AG09319 (cell line): ENCODE measurements at regions not wholly inside any gene's neighbourhood (a gene's known extent, or its start where the extent isn't known, plus 50 kb on each side); places are given as distances from the start of the nearest gene placed in this dataset.

Experiments
- DNase-seq: peaks from one replicate; pipeline ENCODE4 v3.0.0-alpha.2; 2010; ENCODE audit warnings: low read depth; ENCODE audit errors: extremely low read depth
- CTCF ChIP-seq: IDR thresholded peaks from 2 replicates; pipeline ENCODE4 v1.5.1; 2011; ENCODE audit warnings: low read depth, mild to moderate bottlenecking, inconsistent platforms, low read length, moderate library complexity

- DNase-seq: no peak
- TF ChIP-seq CTCF: no peak
Measured at GRCh38 chr10:81514811-81515210, 360.2 kb upstream of the NRG3 start.

GRCh38 chr10:81520688-81521087 is 354.3 kb upstream of the NRG3 start:
- TF ChIP-seq CTCF: no peak

GRCh38 chr10:81524467-81524866 is 350.5 kb upstream of the NRG3 start:
- TF ChIP-seq CTCF: no peak
- no peak for DNase-seq

More at GRCh38 chr10:81520688-81521087, 354.3 kb upstream of the NRG3 start:
- no peak for DNase-seq

GRCh38 chr10:81532403-81532802 is 342.6 kb upstream of the NRG3 start:
- DNase-seq: no peak
- TF ChIP-seq CTCF: no peak

- TF ChIP-seq CTCF: no peak
- no peak for DNase-seq
Measured at GRCh38 chr10:81534991-81535390, 340.0 kb upstream of the NRG3 start.

GRCh38 chr10:81541517-81541916 is 333.5 kb upstream of the NRG3 start:
- no peak for DNase-seq
- no peak for TF ChIP-seq CTCF

- no peak for TF ChIP-seq CTCF
- no peak for DNase-seq
Measured at GRCh38 chr10:81546243-81546642, 328.8 kb upstream of the NRG3 start.

GRCh38 chr10:81548160-81548559 is 326.8 kb upstream of the NRG3 start:
- no peak for DNase-seq
- TF ChIP-seq CTCF: no peak
